DOHH2 (cell line): ENCODE measurements at regions not wholly inside any gene's neighbourhood (a gene's known extent, or its start where the extent isn't known, plus 50 kb on each side); places are given as distances from the start of the nearest gene placed in this dataset.

Experiments
- CTCF ChIP-seq: fragments of 200-600 bp; sonication (generic); IDR thresholded peaks from one replicate; pipeline ENCODE4 v1.5.1; 2014; ENCODE audit warnings: antibody characterized with exemption, mild to moderate bottlenecking, low read depth, low read length; ENCODE audit not compliant: poor library complexity, severe bottlenecking
- EZH2phosphoT487 ChIP-seq: fragments of 200-600 bp; sonication (generic); IDR thresholded peaks from 2 replicates; pipeline ENCODE4 v1.6.1; 2017; ENCODE audit warnings: borderline replicate concordance, mild to moderate bottlenecking, antibody characterized with exemption, low read length, moderate library complexity, mixed read lengths

GRCh38 chr3:107453504-107453903 lies 69.3 kb upstream of the BBX start:
- TF ChIP-seq CTCF (no peak), EZH2phosphoT487 (no peak)
